ENCODE measurements at regions not wholly inside any gene's neighbourhood (a gene's known extent, or its start where the extent isn't known, plus 50 kb on each side); places are given as distances from the start of the nearest gene placed in this dataset.

GRCh38 chr22:34709641-34710040, 356.3 kb upstream of the ISX start:
- TF ChIP-seq, protein P1, sequence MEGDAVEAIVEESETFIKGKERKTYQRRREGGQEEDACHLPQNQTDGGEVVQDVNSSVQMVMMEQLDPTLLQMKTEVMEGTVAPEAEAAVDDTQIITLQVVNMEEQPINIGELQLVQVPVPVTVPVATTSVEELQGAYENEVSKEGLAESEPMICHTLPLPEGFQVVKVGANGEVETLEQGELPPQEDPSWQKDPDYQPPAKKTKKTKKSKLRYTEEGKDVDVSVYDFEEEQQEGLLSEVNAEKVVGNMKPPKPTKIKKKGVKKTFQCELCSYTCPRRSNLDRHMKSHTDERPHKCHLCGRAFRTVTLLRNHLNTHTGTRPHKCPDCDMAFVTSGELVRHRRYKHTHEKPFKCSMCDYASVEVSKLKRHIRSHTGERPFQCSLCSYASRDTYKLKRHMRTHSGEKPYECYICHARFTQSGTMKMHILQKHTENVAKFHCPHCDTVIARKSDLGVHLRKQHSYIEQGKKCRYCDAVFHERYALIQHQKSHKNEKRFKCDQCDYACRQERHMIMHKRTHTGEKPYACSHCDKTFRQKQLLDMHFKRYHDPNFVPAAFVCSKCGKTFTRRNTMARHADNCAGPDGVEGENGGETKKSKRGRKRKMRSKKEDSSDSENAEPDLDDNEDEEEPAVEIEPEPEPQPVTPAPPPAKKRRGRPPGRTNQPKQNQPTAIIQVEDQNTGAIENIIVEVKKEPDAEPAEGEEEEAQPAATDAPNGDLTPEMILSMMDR (IDR thresholded peaks at IDR 0.05; ENCODE audit: low read depth, low read length, missing control alignments), result no peak
- no peak for DNase-seq (ENCODE audit: extremely low read depth, low read depth)
- H3K4me3 ChIP-seq (replicated peaks; ENCODE audit: low read depth, low read length), result no peak overlapping the region

- no peak overlapping the region for H3K4me3 ChIP-seq (replicated peaks; ENCODE audit: low read depth, low read length)
- DNase-seq (ENCODE audit: extremely low read depth, low read depth), result no peak
- TF ChIP-seq, protein P1 (IDR thresholded peaks at IDR 0.05; ENCODE audit: low read depth, low read length, missing control alignments), result no peak
These were observed 343.1 kb upstream of the ISX start for GRCh38 chr22:34722901-34723300.

GRCh38 chr22:34736081-34736480, 329.9 kb upstream of the ISX start:
- no peak for DNase-seq (ENCODE audit: extremely low read depth, low read depth)
- no peak overlapping the region for H3K4me3 ChIP-seq (replicated peaks; ENCODE audit: low read depth, low read length)
- TF ChIP-seq, protein P1 (IDR thresholded peaks at IDR 0.05; ENCODE audit: low read depth, low read length, missing control alignments), result no peak

GRCh38 chr22:34738661-34739400, 327.1 kb upstream of the ISX start:
- TF ChIP-seq, protein P1 (IDR thresholded peaks at IDR 0.05; ENCODE audit: low read depth, low read length, missing control alignments), result no peak
- DNase-seq (ENCODE audit: extremely low read depth, low read depth), result no peak
- H3K4me3 ChIP-seq (replicated peaks; ENCODE audit: low read depth, low read length), result no peak overlapping the region

GRCh38 chr22:34743110-34743751, 322.7 kb upstream of the ISX start:
- TF ChIP-seq, protein P1 (IDR thresholded peaks at IDR 0.05; ENCODE audit: low read depth, low read length, missing control alignments), result no peak
- no peak overlapping the region for H3K4me3 ChIP-seq (replicated peaks; ENCODE audit: low read depth, low read length)
- no peak for DNase-seq (ENCODE audit: extremely low read depth, low read depth)

DNA sequence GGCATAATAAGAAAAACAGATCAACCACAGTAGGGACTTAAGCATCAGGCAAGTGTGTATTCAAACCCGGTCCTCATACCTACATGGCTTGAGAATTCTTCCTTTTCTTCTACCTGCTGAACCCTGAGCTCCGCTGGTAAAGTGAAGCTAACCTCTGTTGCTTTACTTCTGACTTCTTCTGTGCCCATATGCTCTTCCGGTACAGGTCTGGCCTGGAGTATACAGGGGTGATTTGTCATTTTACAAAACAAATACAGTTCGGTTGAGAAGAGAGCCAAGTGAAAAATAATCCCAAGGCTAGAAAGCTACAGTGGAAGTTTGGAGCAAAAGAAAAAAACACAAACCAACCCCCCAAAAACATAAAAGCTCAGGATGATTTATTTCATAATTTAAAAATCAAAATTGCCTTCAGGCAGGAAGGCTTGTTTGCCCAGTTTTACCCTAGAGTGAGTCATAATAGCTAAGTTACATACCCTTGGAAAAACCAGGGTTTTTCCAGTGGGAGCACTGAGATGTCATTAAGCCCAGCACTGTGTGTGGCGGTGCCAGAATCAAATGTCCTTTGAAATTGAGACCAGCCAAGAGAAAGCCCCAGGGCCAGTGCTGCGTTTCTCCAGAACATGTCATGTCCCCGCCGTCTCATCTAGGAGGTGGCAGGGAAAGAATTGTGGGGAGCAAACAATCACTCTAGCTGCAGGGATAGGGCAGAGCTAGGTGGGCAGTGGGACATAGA, 305.5 kb upstream of the ISX start:
- TF ChIP-seq, protein P1 (IDR thresholded peaks at IDR 0.05; ENCODE audit: low read depth, low read length, missing control alignments), result no peak
- H3K4me3 ChIP-seq (replicated peaks; ENCODE audit: low read depth, low read length), result no peak overlapping the region
- DNase-seq (ENCODE audit: extremely low read depth, low read depth), result no peak

Measured in HFF-Myc (cell line).